Fibroblast of skin of left quadriceps (primary cell): ENCODE measurements at regions not wholly inside any gene's neighbourhood (a gene's known extent, or its start where the extent isn't known, plus 50 kb on each side); places are given as distances from the start of the nearest gene placed in this dataset.

Source experiments
- DNase-seq, 2 experiments: peaks; one replicate each; pipeline ENCODE4 v3.0.0-alpha.2; 2013; ENCODE audit warnings: low read depth in 2 of 2

DNA sequence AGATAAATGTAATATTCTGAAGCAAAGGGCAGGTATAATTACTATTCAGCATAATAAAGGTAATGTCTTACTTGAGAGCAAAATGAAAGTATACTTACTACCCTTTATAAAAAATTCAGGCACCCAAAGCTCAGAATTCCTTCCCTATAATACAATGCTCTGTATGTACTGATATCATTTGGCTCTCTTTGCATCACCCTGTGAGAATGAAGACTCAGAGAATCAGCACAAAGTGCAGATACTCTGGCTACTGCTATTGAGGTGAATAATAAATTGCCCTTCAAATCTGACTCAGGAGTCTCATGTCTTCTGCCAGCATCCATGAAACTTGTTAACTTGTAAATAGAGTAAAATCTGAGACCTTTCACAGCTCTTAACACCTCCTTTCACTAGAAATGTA is 108.5 kb upstream of the KCTD3 start:
- DNase-seq, result no peak

DNA sequence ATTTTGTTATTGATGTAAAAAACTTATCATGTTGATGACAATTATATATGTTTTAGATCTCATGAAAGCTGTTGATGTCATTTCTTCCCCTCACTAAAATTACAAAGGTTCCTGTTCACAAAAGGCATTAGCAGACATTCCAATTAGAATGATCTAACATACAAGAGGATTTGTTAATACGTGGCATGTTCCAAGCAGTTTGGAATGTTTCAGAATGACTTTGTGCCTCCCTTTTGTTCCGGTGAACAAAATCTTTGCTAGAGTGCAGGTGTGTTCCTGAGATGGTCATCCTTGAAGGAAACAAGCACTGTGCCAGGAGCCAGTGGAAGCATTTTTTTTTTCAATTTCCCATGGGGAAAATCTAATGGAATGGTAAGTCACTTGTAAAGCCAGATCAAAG is 108.0 kb upstream of the KCTD3 start:
- no peak for DNase-seq

DNA sequence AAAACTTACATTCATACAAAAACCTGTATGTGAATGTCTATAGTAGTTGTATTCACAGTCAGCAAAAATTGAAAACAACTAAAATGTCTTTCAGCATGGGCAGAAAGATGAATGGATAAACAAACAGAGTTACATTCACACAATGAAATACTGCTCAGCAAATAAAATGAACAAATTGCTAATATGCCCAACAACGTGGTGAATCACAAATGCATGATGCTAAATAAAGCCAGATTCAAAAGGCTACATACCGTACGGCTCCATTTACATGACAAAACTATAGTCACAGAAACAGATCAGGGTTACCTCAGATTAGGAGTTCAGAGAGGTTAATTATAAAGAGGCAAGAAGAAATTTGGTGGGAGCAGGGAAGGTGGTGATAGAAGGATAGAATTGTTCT is 100.7 kb upstream of the KCTD3 start:
- DNase-seq, result no peak

DNA sequence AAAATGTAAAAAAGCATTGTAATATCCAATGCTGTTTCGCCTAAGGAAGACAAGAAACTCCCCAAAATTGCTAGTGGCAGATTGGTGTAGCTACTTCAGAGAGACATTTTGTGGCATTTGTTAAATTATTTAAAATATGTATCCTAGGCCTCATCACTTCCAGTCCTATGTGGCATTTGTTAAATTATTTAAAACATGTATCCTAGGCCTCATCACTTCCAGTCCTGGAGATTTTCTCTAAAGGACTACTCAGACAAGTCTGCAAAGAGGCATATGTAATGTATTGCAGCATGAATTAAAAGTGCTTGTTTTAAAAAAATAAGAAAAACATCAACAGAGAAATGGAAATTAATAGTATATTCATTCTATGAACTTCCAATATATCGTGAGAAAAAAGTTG is 95.6 kb upstream of the KCTD3 start:
- DNase-seq, result no peak

DNA sequence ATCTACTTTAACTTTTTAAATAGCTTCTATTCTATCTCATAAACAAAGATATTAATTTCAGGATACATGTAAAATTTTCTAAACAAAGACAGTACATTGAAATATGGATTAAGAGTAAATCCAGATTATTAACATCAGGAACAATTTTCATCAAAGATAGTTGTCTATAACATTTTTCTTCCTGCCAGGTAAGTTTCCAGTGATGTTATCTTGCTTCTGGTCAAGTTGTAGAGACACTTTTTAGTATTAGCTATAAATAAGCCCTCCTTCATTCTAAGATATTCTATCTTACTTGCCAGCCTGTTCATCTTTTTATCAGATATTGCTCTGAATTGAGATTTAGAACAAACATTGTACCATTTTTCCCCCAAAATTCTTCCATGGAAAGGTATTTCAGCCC is 94.4 kb upstream of the KCTD3 start:
- no peak for DNase-seq

DNA sequence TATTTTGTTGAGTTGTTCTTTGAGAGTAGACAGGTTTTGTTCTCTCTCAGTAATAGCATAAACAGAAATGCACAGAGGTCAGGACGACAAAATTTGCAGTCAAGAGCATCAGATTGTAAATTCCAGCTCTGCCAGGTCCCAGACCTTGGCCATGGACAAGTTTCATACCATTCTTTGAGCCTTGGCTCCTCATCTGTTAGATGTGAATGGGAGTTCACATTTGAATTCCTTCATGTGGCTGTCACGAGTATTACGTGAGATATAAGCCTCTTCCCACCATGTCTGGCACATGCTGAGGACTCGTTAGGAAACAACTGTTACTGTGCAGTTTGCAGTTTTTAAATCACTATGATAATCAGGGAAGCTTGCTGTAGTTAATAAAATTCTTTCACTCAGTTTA is 93.2 kb upstream of the KCTD3 start:
- DNase-seq, result peak in 1 of 2 experiments; percentile 13

DNA sequence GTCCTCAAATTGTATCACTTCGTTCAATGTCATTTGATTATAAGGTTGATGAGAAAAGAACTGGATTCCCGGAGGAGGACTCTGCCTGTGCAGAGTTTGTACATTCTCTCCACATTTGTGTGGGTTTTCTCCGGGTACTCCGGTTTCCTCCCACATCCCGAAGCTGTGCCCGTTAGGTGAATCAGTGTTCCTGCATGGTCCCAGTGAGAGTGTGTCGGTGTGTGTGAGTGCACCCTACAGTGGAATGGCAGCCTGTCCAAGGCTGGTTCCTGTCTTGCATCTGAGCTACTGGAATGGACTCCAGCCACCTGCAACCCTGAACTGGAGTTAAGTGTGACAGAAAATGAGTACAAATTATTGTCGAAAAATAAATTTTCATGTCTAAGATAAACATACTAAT is 92.2 kb upstream of the KCTD3 start:
- no peak for DNase-seq

DNA sequence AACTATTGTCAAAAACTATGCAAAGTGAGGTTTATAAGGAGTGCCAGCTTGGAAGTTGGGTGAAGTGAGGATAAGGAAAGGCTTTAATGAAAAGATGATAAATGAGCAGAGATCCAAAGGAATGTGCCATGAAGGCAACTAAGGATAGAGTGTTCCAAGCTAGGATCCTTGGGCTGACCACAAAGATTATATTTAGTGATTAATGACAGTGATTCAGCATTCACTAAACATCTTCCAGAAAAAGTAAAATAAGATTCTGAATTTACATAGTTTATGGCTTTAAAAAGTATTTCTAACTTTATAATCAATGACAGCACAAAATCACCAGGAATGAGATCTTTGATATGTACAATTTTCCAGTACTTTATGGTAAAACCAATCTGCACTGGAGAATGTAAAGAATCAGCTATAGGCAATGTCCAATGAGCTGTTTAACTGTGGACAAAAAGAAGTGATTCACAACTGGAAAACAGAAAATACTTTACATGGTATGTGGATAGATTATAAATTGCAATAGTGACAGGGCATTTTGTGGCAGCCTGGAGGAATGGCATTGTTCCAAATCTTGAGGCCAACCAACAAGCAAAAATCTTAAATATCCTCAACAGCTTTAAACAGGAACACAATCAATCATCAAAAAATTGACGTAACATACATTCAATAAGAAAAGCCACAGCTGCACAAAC is 91.2 kb upstream of the KCTD3 start:
- DNase-seq, result peak; percentile 95 to 96

DNA sequence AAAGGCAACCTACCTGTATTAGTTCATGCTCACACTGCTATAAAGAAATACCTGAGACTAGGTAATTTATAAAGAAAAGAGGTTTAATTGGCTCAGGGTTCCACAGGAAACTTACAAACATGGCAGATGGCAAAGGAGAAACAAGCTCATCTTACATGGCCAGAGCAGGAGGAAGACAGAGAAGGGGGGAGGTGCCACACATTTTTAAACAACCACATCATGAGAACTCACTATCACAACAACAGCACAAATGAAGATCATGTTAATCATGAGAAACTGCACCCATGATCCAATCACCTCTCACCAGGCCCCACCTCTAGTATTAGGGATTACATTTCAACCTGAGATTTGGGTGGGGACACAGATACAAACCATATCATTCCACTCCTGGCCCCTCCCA is 90.6 kb upstream of the KCTD3 start:
- peak; percentile 40 to 44 for DNase-seq

DNA sequence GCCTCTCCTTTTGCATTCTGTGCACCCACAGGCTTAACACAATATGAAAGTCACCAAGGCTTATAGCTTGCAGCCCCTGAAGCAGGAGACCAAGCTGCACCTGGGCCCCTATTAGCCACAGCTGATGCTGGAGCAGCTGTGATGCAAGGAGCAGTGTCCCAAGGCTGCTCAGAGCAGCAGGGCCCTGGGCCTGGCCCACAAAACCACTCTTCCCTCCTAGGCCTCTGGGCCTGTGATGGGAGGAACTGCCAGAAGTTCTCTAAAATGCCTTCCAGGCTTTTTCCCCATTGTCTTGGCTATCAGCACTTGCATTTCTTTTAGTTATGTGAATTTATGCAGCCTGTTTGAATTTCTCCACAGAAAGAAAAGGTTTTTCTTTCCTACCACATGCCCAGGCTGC is 89.5 kb upstream of the KCTD3 start:
- DNase-seq, result no peak

DNA sequence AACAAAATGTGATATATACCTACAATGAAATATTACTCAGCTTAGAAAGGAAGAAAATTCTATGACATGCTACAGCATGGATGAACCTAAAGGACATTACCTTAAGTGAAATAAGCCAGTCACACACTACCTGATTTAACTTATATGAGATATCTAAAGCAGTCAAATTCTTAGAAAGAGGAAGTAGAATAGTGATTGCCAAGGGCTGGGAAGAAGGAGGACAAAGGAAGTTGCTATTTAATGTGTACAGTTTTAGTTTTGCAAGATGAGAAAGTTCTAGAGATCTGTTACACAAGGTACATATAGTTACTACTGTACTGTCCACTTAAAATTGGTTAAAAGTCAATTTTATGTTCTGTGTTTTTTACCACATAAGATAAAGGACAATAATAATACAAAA is 87.5 kb upstream of the KCTD3 start:
- DNase-seq, result no peak

DNA sequence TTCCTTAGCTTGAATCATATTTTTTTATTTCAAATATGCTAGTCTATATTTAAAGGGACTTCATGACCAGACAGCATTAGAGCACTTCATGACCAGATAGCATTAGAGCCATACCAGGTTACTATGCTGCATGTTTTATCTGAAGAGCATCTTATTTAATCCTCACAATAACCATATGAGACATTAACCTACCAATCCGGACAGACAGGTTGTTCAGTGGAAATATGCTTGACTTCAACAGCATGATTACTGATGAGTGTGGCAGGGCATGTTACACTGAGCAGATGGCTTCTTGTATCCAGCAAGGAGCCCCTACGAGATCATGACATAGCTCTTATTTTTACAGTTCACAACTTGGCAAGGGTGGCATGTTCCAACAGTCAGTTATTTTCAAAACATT is 85.0 kb upstream of the KCTD3 start:
- DNase-seq, result no peak

DNA sequence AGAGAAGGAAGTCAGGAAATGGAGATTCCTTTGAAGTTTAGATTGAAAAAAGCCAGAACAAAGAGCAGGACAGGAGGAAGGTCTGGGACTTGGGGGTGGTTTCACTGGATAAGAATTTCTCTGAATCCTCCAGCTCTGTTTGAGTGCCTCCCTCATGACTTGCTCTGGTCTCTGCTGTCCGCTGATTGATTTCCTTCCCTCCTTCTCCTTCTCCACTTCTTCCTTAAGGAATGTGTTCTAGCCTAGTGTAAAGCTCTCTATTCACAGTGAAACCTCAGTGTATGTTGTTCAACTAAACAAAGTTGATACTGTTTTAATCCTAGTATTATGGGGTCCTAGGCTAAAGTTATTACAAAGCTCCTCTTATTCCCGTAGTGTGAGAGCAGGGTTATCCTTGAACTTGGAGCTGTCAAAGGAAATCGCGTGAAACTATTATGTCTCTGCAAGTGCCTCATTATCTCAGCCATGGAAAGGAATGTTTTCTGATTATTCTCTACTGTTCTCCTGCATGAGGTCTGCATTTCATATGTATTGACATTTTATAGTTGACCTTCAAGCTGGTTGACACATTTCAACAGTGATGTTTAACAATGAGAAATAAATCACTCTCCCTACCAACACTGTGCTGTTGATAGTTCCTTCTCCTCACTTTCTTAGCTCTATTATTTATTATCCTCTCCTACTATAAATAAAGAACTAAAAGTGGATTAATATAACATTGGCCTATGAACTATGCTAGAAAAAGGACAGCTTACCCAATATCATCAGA is 82.7 kb upstream of the KCTD3 start:
- no peak for DNase-seq

DNA sequence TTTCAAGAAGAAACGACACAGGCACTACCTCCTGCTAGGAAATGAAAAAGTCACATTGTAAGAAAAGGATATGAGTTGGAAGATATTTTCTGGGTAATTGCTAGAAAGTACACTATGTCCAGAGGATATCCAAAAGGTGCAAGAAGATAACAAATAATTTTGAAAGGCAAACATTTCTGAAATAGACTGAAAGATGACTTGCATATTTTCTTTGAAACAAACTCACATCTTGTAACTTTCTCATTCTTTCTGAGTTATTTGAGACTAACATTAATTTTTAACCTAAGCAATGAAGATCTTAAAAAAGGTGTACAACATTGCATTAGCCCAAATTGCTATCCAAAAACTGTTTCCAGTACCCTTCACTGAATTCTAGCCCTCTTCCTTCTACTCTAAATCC is 79.6 kb upstream of the KCTD3 start:
- DNase-seq, result no peak

DNA sequence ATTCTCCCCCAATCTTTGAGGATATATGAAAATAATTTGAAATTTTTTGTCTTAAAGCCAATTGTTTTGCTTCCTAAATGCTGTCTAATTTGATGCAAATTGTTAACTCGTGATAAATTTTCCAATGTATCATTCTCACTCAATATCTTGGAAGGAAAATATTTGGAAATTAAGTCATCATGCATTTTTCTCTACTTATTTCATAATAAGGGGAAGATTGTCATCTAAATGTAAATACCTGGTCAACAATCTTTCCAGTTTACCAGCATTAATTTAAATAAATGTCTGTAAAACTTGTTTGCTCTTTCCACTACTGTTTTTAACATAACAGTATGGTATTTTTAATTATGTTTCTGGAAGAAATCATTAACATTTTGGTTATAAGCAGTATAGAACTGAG is 78.3 kb upstream of the KCTD3 start:
- DNase-seq, result no peak

DNA sequence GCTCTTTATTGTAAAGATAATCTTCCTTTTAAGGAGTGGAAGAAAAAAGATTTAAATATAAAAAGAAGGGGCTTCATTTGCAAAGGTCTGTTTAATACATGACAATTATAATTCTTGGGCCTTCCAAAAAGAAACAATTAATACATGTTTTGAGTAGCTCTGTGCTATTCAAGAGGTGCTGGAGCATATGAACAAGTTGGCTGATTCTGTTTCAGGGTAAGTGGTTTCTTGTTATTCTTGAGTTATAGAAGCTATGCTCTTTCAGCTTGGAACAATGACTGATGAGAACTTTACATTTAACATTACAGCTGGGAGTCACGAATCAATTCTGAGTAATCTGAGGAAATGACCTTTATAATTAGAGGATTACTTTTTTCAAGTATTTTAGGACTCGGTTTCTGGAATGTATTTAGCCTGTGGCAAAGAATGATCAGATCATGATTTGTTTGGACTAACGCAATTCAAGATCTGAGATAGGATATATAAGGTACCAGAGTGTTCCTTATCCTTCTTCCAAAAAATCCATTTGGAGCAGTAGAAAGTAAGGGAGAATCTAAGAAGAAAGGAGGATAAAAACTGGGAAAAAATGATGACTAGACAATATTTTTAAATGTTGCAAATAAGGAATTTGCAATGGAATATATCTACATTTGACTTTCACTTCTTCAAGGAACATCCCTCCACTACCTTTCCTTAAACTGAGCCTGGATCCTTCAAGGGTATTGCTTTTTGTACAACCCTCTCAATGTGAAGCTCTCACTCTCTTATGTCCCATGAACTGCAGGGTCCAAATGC is 77.1 kb upstream of the KCTD3 start:
- no peak for DNase-seq

DNA sequence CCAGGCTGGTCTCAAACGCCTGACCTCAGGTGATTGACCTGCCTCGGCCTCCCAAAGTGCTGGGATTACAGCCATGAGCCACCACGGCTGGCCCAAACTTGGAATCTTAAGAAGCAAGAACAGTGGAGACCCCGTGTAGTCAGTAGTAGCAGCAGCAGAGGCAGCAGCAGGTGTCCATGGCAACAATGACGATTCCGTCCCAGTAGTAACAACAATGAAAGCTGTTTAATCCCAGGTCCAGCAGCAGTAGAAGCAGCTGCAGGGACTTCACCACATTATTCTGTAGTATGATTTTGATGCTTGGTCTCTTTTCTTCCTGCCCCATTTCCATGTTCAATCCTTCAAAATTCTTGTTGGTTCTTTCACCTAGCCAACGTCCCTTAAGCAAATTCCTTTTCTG is 69.6 kb upstream of the KCTD3 start:
- DNase-seq, result no peak

DNA sequence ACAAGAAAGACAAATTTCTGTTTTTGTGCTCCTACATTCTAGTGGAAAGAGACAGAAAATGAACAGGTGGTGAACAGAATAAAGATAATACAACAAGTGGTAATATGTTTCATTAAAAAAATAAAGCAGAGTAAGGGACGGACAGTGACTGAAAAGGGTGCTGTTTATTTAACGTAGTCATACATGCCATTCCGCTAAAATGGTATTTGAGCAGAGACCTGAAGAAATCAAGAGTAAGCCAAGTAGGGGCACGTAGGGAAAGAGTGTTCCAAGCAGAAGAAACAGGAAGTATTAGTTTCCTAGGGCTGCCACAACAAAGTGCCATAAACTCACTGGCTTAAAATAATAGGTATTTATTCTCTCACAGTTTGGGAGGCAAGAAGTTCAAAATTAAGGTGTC is 65.6 kb upstream of the KCTD3 start:
- DNase-seq, result no peak

DNA sequence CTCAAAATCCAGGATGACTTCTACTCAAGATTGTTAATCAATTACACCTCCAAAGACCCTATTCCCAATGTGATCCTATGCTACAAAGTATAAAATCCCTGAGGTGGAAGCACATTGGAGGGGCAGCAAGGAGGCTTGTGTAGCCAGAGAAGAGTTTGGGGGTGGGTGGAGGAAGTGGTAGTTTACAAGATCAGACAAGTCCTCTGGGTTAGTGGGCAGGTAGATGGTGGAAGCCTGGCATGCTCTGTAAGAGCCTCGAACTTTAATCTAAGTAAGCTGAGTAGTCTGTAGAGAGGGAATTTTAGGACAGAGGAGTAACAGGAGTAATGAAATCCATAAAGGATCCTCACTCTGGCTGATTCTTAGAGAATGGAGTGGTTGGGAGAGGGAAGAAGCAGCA is 65.0 kb upstream of the KCTD3 start:
- DNase-seq, result no peak

DNA sequence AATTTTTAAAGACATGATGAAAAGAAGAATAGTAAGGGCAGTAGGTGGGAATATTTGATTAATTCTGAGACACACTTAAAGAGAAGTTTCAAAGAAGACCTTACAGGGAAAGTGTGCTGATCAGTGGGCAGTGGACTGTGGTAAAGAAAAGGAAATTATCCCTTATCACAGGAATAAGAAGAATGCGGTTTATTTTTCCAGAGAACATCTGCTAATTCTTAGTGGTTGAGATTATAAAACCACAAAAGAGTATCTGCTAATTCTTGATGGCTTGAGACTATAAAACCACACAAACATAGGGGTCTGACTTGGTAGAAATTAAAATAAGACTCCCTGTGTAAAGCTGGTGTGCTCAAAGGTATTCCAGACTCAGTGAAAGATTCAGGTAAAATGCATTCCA is 60.0 kb upstream of the KCTD3 start:
- DNase-seq, result peak; percentile 59 to 66

DNA sequence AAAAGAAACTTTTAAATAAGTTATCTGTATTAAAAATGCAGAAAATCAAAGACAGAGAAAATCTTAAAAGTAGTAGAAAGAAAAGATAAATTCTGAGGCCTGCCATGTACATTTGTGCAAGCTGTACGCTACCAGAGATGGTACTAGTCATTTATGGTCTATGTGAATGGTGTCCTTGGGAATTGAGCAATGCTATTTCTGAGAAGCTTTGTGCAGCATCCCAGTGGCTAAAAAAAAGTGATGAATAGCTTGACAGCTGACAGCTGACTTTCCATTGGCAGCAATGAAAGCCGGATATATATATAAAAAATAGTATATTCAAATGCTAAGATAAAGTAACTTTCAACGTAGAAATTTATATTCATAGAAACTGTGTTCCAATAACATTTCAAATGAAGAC is 58.8 kb upstream of the KCTD3 start:
- no peak for DNase-seq
